Mucosa of gallbladder (tissue), 1 donor: ENCODE measurements at regions not wholly inside any gene's neighbourhood (a gene's known extent, or its start where the extent isn't known, plus 50 kb on each side); places are given as distances from the start of the nearest gene placed in this dataset.
"Not testable (repeated sequence)": the region's sequence is repeated elsewhere in the genome, so short reads cannot be mapped to it uniquely, and the experiment has no call there.

ENCODE experiments used
- DNase-seq: peaks from one replicate; pipeline ENCODE4 v3.0.0-alpha.2; 2020; ENCODE audit warnings: low spot score
- donor health status: DM: no; HTN: no; CAD: no.

- DNase-seq: no peak
These were observed 205.1 kb downstream of the NDUFA10 start for GRCh38 chr2:239819974-239820555.

DNA sequence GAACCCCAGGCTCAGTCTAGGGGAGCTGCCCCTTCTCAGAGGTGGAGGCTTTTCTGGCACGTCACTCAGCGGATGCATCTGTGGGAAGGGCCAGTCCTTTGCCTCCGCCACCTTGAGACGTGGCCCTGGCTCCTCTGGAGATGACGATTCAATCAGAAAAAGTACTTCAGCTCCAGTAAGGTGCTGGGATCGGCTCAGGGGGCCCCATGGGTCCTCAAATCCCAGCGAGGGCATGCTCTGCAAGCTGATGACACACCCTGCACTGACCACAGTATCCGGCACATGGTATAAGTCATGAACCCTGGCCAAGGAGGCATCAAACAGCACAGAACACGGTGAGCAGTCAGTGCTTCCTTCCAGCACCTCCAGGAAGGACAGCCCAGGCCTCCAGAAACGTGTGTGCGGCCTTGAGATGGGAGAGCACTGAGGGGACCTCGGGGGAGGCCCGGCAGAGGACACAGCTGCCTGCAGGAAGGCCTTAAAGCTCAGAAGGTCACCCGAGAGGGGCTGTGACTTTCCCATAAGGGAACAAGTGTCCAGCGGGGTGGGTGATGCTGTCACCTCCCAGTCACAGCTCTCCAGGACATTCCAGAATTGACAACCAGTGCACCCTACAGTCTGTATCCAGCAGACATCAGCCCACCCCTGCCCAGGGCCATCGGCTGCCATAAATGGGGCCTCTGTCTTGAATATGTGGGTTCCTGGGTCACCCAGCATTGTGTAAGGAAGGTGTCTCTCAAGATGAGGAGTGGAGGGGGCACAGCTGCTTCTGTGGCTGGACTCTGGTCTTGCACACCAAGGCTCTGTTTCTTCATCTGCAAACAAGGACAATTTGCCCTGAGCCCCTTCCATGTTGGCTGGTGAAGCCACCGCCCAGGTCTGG lies 205.8 kb downstream of the NDUFA10 start:
- DNase-seq: peak; percentile 8

DNA sequence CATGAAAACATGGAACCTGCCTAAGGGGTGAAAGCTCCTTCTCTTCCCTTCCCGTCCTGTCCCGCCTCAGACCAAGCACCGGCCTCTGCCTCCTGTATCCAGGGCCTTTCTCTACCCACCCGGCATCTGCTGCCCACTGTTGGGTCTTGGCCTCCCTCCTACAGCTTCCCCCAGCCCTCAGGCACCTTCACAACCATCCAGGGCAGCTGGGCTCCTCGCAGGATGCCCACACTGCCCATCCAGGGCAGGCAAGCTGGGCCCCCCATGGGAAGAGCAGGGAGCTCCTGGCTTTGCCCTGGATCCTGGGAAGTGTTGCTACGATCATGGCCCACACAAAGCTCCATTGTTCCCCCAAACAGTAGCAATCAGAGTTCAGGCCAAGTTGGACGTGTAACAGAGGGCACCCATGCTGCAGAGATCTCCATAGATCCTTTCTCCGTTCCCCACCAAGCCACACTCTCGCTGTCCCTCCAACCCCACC lies 206.6 kb downstream of the NDUFA10 start:
- no peak for DNase-seq

- no peak for DNase-seq
These were observed 207.1 kb downstream of the NDUFA10 start for GRCh38 chr2:239818086-239818485.

- not testable (repeated sequence) for DNase-seq
These were observed 207.6 kb downstream of the NDUFA10 start for GRCh38 chr2:239817468-239818031.

DNA sequence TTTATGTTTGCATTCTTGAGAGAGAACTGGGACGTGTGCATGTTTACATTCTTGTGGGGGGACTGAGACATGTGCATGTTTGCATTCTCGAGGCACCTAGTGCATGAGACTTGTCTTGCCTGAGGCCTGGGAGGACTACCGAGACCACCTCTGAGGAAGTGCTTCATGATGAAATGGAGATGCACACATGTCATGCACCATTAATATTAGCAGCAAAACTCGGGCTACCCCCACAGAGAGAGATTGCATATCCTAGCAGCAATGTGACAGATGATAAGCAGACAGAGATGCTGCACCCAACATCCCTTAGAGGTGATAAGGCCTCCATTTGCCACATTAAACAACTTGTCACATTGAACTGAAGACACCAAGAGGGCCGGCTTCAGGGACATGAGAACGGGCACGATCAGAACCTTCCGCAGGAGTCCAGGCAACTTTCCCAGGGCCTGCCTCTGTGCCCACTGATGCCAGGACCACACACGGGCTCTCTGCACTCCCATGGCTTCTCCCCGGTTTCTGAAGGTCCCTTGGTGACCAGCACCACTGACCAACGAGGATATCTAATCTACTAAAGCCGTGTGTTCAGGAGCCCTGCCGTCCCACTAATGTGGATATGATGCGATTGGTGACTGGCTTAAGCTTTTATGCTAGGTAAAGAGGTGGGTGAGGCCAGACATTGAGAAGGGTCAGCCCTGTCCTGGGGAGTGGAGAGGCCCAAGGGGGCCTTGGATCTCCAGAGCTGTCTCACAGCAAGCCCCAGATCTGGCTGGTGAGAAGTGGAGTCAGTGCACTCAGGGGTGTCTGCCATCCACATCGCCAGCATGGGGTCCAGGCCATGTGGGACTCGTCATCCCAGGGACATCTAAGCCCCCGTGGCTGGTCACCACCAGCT lies 208.3 kb downstream of the NDUFA10 start:
- no peak for DNase-seq

DNA sequence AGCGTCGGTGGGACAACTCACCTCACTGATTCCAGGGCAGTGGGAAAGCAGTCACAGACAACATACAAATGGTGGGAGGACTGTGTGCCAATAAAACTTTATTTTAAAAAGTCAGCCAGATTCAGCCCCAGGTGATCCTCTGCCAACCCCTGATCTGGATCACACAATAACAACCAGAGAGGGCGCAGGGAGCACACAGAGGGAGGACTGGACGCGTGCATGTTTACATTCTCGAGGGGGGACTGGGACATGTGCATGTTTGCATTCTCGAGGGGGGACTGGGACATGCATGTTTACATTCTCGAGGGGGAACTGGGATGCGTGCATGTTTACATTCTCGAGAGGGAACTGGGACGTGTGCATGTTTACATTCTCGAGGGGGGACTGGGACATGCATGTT lies 209.5 kb downstream of the NDUFA10 start:
- no peak for DNase-seq

DNA sequence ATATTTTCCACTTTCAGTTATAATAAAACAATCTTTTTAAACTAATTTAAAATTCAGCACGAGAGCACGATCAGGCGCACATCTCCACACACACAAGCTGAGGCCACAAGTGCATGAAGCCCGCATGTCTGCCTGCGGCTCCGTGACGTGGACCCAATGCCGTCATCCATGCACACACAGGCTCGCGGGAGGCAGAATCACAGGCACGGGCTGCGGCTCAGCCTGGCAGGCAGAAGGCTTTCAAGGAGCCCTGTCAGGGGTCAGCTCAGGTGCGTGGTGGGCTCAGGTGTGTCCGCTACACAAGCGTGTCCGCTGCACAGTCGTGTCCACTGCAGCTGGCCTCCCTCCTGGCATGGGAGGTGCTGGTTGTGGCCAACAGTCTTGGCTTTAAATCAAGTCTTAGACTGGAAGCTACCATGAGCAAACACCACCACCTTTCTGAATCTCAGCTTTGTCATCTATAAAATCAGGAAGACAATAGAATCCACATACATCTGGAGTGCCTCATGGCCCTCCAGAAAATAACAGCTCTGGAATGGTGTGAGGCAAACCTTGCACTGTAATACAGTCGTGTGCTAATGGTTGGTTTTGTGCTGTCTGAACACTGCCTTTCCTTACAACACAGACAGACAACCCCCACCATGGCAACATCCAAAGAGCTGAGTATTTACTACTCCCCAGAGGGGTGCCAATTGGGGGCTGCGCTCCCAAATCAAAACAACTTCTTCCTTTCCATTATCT lies 210.1 kb downstream of the NDUFA10 start:
- DNase-seq: no peak

DNA sequence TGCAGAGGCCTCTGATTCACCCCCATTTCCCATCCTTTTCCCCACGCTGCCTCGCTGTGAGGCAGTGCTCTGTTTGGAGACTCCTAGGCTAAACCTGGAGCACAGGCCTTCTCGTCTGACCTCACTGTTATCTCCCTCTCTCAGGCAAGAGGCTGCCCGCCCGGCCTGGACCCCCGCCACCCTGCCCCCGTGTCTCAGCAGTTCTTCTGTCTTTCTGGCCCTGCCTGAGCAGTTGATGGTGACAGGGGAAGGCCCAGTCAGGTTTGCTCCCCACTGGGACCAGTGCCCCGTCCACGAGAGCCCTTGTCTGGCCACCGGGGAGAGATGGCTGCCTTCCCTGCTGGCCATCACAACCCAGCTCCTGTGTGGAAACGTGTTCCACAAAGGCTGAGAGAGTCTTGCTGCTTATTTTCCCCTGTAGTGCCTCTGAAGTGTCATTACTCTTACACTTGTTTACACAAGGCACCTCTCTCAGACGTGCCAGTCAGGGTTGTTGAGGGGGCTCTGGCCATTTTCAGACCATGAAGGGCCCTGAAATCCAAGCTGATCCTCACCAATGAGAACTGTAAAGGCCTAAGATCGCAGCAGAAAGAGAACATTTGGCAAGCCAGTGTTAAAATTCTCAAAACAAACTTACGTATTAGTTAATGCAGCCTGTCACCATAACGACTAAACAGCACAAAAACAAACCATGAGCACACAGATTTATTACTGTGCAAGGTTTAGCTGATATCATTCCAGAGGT lies 210.9 kb downstream of the NDUFA10 start:
- no peak for DNase-seq

GRCh38 chr2:239813261-239814115 lies 211.7 kb downstream of the NDUFA10 start:
- DNase-seq: no peak

GRCh38 chr2:239811806-239812560 lies 213.2 kb downstream of the NDUFA10 start:
- no peak for DNase-seq

- no peak for DNase-seq
These were observed 213.9 kb downstream of the NDUFA10 start for GRCh38 chr2:239811111-239811781.

GRCh38 chr2:239809391-239809790 lies 215.8 kb downstream of the NDUFA10 start:
- no peak for DNase-seq

- no peak for DNase-seq
These were observed 217.6 kb downstream of the NDUFA10 start for GRCh38 chr2:239807568-239807967.

DNA sequence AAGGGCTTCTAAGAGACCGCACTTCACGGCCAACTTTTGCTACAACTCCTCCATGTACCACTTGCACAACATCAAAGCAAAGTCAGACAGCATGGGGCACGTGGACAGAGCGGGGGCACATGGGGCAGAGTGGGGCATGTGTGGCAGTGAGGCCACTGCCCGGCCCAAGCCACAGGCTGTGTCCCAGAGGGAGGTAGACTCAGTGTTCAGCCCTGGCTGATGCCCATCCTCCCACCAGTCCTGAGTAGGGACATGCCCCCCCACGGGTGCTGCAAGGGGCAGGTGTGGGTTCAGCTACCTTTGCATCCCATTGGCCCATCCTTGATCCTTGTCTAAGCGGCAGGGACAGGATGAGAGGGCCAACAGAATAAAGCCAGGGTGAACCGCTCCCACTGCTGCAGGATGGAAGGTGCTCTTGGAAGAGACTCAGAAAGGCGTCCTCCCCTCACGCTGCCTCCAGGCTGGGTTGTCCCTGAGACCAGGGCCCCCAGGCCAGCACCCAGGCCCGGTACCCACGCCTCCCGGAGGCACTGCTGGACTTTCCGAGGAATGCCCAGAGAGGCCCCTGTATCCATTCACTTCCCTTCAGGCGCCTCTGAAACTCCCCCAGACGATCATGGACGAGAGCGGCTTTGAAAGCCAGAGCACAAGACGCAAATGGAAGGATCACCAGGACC lies 218.2 kb downstream of the NDUFA10 start:
- peak; percentile 6 for DNase-seq

DNA sequence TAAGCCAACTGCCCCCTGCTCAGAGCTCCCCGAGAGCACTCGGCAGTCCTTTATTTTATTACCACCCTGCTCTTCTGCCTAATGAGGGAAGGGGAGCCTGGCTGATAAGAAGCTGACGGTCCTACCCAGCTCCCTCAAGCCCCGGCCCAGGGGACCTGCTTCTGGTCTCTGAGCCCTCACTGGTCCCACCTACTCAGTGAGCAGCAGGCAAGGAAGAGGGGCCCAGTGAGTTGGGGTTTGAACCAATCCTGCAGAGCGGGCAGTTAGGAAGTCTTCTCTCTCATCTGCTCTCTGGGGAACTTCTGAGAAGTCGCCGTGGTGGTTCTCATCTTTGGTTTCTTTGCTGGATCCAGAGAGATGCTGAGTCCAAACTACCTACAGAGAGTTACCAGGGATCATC lies 218.9 kb downstream of the NDUFA10 start:
- DNase-seq: no peak

GRCh38 chr2:239805414-239805813 lies 219.7 kb downstream of the NDUFA10 start:
- no peak for DNase-seq

- no peak for DNase-seq
These were observed 220.2 kb downstream of the NDUFA10 start for GRCh38 chr2:239805043-239805329.
